ENCODE measurements at regions not wholly inside any gene's neighbourhood (a gene's known extent, or its start where the extent isn't known, plus 50 kb on each side); places are given as distances from the start of the nearest gene placed in this dataset.

DNA sequence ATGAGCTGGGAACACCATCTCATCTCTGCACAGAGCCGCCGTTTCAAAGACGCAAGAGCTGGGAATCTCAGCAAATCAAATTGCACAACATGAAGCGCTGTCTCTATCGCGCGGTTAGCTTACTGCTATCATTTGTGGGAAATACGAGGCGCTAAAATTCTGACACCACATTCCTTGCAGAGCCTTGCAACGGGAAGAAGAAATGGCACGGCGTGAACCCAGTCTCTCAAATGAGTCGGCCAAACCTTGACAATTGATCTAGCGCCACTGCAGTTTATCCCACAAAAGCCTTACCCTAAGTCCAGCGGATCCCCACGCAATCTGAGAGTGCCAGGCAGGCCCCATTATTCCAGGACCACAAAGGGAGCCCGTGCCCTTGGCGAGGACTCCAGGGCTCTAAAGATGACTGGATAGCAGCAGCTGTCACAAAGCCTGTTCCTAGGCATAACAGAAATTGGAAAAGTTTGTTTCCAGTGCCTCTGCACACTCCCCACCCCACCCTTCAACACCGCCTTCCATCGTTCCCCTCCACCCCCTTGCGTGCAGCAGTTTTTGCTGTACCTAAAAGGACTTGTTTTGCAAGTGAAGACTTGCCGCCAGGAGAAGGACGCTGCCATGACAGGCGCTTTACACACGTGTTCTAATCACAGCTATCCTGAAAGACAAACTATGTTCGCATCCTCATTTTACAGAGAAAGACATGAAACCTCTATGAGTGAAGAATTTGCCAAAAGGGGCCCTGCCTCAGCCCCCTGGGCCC is 252.4 kb downstream of the EIPR1 start:
- H3K4me3 Mint-ChIP-seq (ENCODE audit: low read depth), result no peak overlapping the region
- no peaks in the 10 kb centered on the region for H3K27me3 Mint-ChIP-seq
- no peaks in the 10 kb centered on the region for H3K4me1 Mint-ChIP-seq (ENCODE audit: low read depth)
- H3K36me3 Mint-ChIP-seq (ENCODE audit: insufficient read depth), result peaks cover 3% of the 10 kb centered on the region
- DNase-seq (ENCODE audit: low spot score, unreplicated experiment), result no peak
- no peak for TF ChIP-seq CTCF (IDR thresholded peaks at IDR 0.05; ENCODE audit: unreplicated experiment)
- no peak overlapping the region for H3K27ac Mint-ChIP-seq
- peaks cover 7% of the 10 kb centered on the region for H3K9me3 Mint-ChIP-seq (ENCODE audit: low read depth)

- TF ChIP-seq CTCF (IDR thresholded peaks at IDR 0.05; ENCODE audit: unreplicated experiment), result no peak
Measured at GRCh38 chr2:3122525-3122924, 255.1 kb downstream of the EIPR1 start.

GRCh38 chr2:3121601-3122000 is 256.0 kb downstream of the EIPR1 start:
- TF ChIP-seq CTCF (IDR thresholded peaks at IDR 0.05; ENCODE audit: unreplicated experiment), result no peak
- Mint-ChIP-seq H3K27ac (no peak overlapping the region), H3K4me1 (ENCODE audit: low read depth) (no peaks in the 10 kb centered on the region), H3K9me3 (ENCODE audit: low read depth) (peaks cover 7% of the 10 kb centered on the region), H3K4me3 (ENCODE audit: low read depth) (no peak overlapping the region), H3K36me3 (ENCODE audit: insufficient read depth) (peaks cover 3% of the 10 kb centered on the region), H3K27me3 (no peaks in the 10 kb centered on the region)
- no peak for DNase-seq (ENCODE audit: low spot score, unreplicated experiment)

More at GRCh38 chr2:3122525-3122924, 255.1 kb downstream of the EIPR1 start:
- Mint-ChIP-seq H3K4me1 (ENCODE audit: low read depth) (no peaks in the 10 kb centered on the region), H3K27me3 (no peaks in the 10 kb centered on the region), H3K4me3 (ENCODE audit: low read depth) (no peak overlapping the region), H3K36me3 (ENCODE audit: insufficient read depth) (peaks cover 3% of the 10 kb centered on the region), H3K9me3 (ENCODE audit: low read depth) (peaks cover 7% of the 10 kb centered on the region), H3K27ac (no peak overlapping the region)
- no peak for DNase-seq (ENCODE audit: low spot score, unreplicated experiment)

DNA sequence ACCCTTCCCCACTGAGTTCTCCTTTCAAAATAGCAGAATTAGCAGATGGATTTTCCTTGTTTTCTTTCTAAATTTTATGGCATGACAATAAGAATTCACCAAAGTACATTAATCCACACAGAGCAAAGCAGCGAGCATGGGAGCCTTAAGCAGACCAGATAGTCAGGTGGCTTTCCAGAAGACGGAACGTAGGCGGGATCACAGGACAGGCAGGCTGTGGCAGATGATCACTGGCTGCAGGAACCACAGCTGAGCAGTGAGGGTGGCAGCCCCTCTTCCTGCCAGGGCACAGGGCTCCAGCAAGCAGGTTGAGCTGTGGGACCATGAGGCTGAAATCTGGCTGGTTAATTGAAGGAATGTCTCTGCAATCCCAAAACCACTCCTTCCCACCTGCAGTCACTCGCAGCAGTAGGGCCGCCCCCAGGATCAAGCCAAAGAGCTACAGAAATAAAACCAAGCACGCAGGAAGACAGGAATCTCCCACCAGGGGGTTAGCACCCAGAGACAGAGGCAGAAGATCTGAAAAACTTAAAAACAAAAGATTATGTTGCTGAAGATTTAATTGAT is 259.9 kb downstream of the EIPR1 start:
- Mint-ChIP-seq H3K9me3 (ENCODE audit: low read depth) (peaks cover 7% of the 10 kb centered on the region), H3K4me1 (ENCODE audit: low read depth) (no peaks in the 10 kb centered on the region), H3K27ac (no peak overlapping the region), H3K4me3 (ENCODE audit: low read depth) (no peak overlapping the region), H3K36me3 (ENCODE audit: insufficient read depth) (peaks cover 3% of the 10 kb centered on the region), H3K27me3 (no peaks in the 10 kb centered on the region)
- DNase-seq (ENCODE audit: low spot score, unreplicated experiment), result no peak
- TF ChIP-seq CTCF (IDR thresholded peaks at IDR 0.05; ENCODE audit: unreplicated experiment), result no peak

- H3K27ac Mint-ChIP-seq, result no peak overlapping the region
- H3K36me3 Mint-ChIP-seq (ENCODE audit: insufficient read depth), result no peaks in the 10 kb centered on the region
- H3K27me3 Mint-ChIP-seq, result no peaks in the 10 kb centered on the region
- no peak for TF ChIP-seq CTCF (IDR thresholded peaks at IDR 0.05; ENCODE audit: unreplicated experiment)
- H3K4me3 Mint-ChIP-seq (ENCODE audit: low read depth), result no peak overlapping the region
- H3K9me3 Mint-ChIP-seq (ENCODE audit: low read depth), result peaks cover under 1% of the 10 kb centered on the region
- DNase-seq (ENCODE audit: low spot score, unreplicated experiment), result no peak
- no peaks in the 10 kb centered on the region for H3K4me1 Mint-ChIP-seq (ENCODE audit: low read depth)
Measured at GRCh38 chr2:3116371-3116770, 261.2 kb downstream of the EIPR1 start.

Data from progenitor cell of endocrine pancreas (in vitro differentiated cells).